HG03442 (cell line): ENCODE measurements at regions not wholly inside any gene's neighbourhood (a gene's known extent, or its start where the extent isn't known, plus 50 kb on each side); places are given as distances from the start of the nearest gene placed in this dataset.

Experiments
- ATAC-seq: cut with Tn5 transposase; IDR thresholded peaks from one replicate; pipeline ENCODE4 v1.9.1; 2021; ENCODE audit warnings: mild to moderate bottlenecking, moderate library complexity; ENCODE audit not compliant: unreplicated experiment

GRCh38 chr10:8993864-8994263 lies 939.4 kb downstream of the GATA3 start:
- ATAC-seq: no peak

- ATAC-seq: no peak
Observed at GRCh38 chr10:8998751-8999150, 944.3 kb downstream of the GATA3 start.

- no peak for ATAC-seq
Observed at GRCh38 chr10:9003122-9003521, 948.6 kb downstream of the GATA3 start.

- no peak for ATAC-seq
Observed at GRCh38 chr10:9004736-9005135, 950.2 kb downstream of the GATA3 start.

- ATAC-seq: no peak
Observed at GRCh38 chr10:9009505-9009904, 955.0 kb downstream of the GATA3 start.

- ATAC-seq: no peak
Observed at GRCh38 chr10:9010093-9010492, 955.6 kb downstream of the GATA3 start.

- no peak for ATAC-seq
Observed at GRCh38 chr10:9010931-9011670, 956.6 kb downstream of the GATA3 start.

GRCh38 chr10:9012312-9012711 lies 957.8 kb downstream of the GATA3 start:
- ATAC-seq: no peak

- ATAC-seq: no peak
Observed at GRCh38 chr10:9015005-9015404, 960.5 kb downstream of the GATA3 start.

- ATAC-seq: no peak
Observed at GRCh38 chr10:9015447-9015846, 961.0 kb downstream of the GATA3 start.

GRCh38 chr10:9016930-9017329 lies 962.4 kb downstream of the GATA3 start:
- no peak for ATAC-seq

GRCh38 chr10:9018195-9019173 lies 964.0 kb downstream of the GATA3 start:
- ATAC-seq: no peak

GRCh38 chr10:9023206-9023605 lies 968.7 kb downstream of the GATA3 start:
- no peak for ATAC-seq

- no peak for ATAC-seq
Observed at GRCh38 chr10:9024210-9024609, 969.7 kb downstream of the GATA3 start.

GRCh38 chr10:9028231-9028630 lies 973.7 kb downstream of the GATA3 start:
- ATAC-seq: no peak

- ATAC-seq: no peak
Observed at GRCh38 chr10:9035355-9035754, 980.9 kb downstream of the GATA3 start.

- ATAC-seq: no peak
Observed at GRCh38 chr10:9036711-9037204, 982.3 kb downstream of the GATA3 start.

- ATAC-seq: no peak
Observed at GRCh38 chr10:9038146-9038714, 983.7 kb downstream of the GATA3 start.

- ATAC-seq: no peak
Observed at GRCh38 chr10:9043466-9043865, 989.0 kb downstream of the GATA3 start.

- no peak for ATAC-seq
Observed at GRCh38 chr10:9045311-9045710, 990.8 kb downstream of the GATA3 start.

GRCh38 chr10:9051328-9051974 lies 997.0 kb downstream of the GATA3 start:
- ATAC-seq: no peak
